ENCODE measurements at regions not wholly inside any gene's neighbourhood (a gene's known extent, or its start where the extent isn't known, plus 50 kb on each side); places are given as distances from the start of the nearest gene placed in this dataset.

DNA sequence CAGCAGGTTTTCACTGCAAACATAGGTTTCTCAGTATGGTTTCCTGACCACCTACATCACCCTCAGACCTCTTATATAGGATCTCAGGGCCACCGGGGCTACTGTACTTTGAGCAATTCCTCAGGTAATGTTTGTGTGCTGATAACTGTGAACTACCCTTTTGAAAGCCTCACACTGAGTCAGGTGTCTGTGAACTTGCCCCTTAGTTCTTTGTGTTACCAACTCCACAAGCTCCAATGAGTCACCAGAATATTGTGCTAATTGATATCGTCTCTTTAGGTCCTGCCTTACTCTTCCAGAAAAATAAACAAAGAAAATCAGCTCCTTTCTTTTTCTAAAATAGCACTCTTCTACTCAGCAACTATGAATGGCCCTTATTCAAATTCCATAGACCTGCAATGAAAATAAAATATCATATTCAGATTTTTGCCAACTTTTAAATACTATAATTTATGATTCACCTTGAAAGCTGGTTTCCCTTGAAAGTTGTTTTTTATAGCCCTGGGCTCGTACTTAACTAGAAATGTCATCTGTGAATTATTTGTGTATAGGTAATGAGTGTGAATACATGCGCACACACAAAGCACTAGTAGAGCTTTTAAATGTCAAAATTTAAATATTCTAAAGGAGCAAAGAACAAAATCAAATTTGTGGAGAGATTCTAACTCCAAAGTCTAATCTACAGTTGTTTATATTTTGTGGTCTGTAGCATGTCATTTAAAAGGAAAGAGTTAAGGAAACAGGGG, 88.1 kb upstream of the WARS2 start:
- TF ChIP-seq EP300 (IDR thresholded peaks at IDR 0.05; ENCODE audit: borderline replicate concordance in 1 of 2, control insufficient read depth in 1 of 2, low read depth in 2 of 2, low read length in 2 of 2) (no peak), POLR2A (IDR thresholded peaks at IDR 0.05; ENCODE audit: low read depth, low read length) (no peak), NFYB (IDR thresholded peaks at IDR 0.05; ENCODE audit: insufficient read depth, low read depth, low read length) (no peak), TCF12 (IDR thresholded peaks at IDR 0.05; ENCODE audit: low read depth, low read length) (no peak)
- TF ChIP-seq, protein P1, sequence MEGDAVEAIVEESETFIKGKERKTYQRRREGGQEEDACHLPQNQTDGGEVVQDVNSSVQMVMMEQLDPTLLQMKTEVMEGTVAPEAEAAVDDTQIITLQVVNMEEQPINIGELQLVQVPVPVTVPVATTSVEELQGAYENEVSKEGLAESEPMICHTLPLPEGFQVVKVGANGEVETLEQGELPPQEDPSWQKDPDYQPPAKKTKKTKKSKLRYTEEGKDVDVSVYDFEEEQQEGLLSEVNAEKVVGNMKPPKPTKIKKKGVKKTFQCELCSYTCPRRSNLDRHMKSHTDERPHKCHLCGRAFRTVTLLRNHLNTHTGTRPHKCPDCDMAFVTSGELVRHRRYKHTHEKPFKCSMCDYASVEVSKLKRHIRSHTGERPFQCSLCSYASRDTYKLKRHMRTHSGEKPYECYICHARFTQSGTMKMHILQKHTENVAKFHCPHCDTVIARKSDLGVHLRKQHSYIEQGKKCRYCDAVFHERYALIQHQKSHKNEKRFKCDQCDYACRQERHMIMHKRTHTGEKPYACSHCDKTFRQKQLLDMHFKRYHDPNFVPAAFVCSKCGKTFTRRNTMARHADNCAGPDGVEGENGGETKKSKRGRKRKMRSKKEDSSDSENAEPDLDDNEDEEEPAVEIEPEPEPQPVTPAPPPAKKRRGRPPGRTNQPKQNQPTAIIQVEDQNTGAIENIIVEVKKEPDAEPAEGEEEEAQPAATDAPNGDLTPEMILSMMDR (IDR thresholded peaks at IDR 0.05 in 2 of 3, conservative IDR thresholded peaks at IDR 0.05 in 1 of 3; ENCODE audit: control insufficient read depth in 2 of 3, extremely low read depth in 1 of 3, insufficient read depth in 1 of 3, low read depth in 3 of 3, low read length in 3 of 3), result no peak

Measured in GM12878 (cell line).